ENCODE measurements at regions not wholly inside any gene's neighbourhood (a gene's known extent, or its start where the extent isn't known, plus 50 kb on each side); places are given as distances from the start of the nearest gene placed in this dataset.

DNA sequence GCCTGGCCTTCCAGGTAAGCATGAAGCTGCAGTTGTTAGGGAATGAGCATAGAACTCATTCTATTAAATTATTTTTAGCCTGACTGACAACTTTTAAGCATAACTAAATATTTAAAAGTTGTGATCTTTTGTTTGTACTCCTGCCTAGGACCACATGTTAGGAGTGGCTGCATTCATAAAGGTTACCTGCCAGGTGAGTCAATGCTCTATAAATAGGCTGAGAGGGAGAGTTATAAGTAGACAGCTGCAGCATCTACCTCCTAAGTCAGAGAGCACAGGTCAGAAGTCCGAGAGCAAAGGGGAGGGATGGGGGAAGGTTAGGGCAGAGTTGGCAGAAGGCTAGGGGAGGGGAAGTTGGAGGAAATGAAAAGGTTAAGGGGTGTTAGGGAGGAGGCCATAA is 292.4 kb upstream of the TLE4 start:
- no peak overlapping the region for H3K27ac ChIP-seq (ENCODE audit: low read depth in 1 of 2, low read length in 2 of 2)
- no peak for DNase-seq
- no peaks in the 10 kb centered on the region for H3K4me1 ChIP-seq (ENCODE audit: control insufficient read depth in 1 of 2, insufficient read depth in 2 of 2, low read length in 2 of 2)
- TF ChIP-seq, protein P1, sequence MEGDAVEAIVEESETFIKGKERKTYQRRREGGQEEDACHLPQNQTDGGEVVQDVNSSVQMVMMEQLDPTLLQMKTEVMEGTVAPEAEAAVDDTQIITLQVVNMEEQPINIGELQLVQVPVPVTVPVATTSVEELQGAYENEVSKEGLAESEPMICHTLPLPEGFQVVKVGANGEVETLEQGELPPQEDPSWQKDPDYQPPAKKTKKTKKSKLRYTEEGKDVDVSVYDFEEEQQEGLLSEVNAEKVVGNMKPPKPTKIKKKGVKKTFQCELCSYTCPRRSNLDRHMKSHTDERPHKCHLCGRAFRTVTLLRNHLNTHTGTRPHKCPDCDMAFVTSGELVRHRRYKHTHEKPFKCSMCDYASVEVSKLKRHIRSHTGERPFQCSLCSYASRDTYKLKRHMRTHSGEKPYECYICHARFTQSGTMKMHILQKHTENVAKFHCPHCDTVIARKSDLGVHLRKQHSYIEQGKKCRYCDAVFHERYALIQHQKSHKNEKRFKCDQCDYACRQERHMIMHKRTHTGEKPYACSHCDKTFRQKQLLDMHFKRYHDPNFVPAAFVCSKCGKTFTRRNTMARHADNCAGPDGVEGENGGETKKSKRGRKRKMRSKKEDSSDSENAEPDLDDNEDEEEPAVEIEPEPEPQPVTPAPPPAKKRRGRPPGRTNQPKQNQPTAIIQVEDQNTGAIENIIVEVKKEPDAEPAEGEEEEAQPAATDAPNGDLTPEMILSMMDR (IDR thresholded peaks at IDR 0.05), result no peak
- peaks cover 0 to 14% (median 7%) of the 10 kb centered on the region in 7 donors for H3K9me3 Mint-ChIP-seq
- H3K27me3 Mint-ChIP-seq (ENCODE audit: low read depth in 3 of 3), result no peaks in the 10 kb centered on the region
- no peaks in the 10 kb centered on the region for H3K27me3 ChIP-seq (ENCODE audit: control insufficient read depth in 2 of 2, insufficient read depth in 2 of 2, low read length in 2 of 2)
- no peak overlapping the region for H3K4me3 Mint-ChIP-seq
- no peaks in the 10 kb centered on the region for H3K36me3 ChIP-seq (replicated peaks in 1 of 2; ENCODE audit: control insufficient read depth in 1 of 2, insufficient read depth in 2 of 2, low read length in 2 of 2)
- no peaks in the 10 kb centered on the region for H4K20me1 ChIP-seq (ENCODE audit: insufficient read depth, low read length)
- peaks cover 3% of the 10 kb centered on the region for H3K4me1 Mint-ChIP-seq
- no peaks in the 10 kb centered on the region for H3K79me2 ChIP-seq (ENCODE audit: insufficient read depth, low read length)
- H3K9ac ChIP-seq (ENCODE audit: insufficient read depth, low read length, poor library complexity, severe bottlenecking), result no peak overlapping the region
- no CpG with 5 or more reads among the region's 1 CpG for WGBS (ENCODE audit: insufficient coverage)
- no peak overlapping the region for H3K27ac Mint-ChIP-seq
- no peak overlapping the region for H3K4me3 ChIP-seq (replicated peaks in 1 of 3; ENCODE audit: low read depth in 2 of 3, low read length in 3 of 3)
- H2AFZ ChIP-seq (ENCODE audit: insufficient read depth, low read depth, low read length, poor library complexity, severe bottlenecking), result no peak overlapping the region
- H3K36me3 Mint-ChIP-seq, result no peaks in the 10 kb centered on the region
- H3K9me3 ChIP-seq (replicated peaks in 1 of 2; ENCODE audit: control insufficient read depth in 1 of 2, insufficient read depth in 1 of 2, low read length in 2 of 2), result peaks cover 0 to 5% of the 10 kb centered on the region in 2 donors
- no peak overlapping the region for H3K4me2 ChIP-seq (replicated peaks; ENCODE audit: extremely low read depth, low read length, poor library complexity, severe bottlenecking)
- intact Hi-C loops (cut with micrococcal nuclease), result no loop called here

DNA sequence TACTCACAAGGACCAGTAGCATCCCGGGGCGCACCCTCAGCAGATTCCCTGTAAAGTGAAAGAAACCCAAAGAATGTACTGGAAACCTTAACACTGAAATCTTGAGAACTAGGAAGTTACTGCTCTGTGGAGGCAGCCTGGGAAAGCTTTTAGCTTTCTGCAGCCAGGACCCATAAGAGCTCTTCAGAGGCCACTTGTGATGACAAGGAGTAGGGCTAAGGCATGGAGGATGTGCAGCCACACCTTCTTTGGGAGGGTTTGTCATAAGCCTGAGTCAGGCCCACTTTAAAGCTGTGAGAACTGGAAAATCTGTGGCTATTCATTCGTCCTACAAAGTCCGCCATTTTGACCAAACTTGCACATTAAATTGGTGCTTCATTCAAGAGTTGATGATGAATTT is 291.1 kb upstream of the TLE4 start:
- no peaks in the 10 kb centered on the region for H3K27me3 Mint-ChIP-seq (ENCODE audit: low read depth in 3 of 3)
- Histone ChIP-seq H3K79me2 (ENCODE audit: insufficient read depth, low read length) (no peaks in the 10 kb centered on the region), H3K4me3 (replicated peaks in 1 of 3; ENCODE audit: low read depth in 2 of 3, low read length in 3 of 3) (no peak overlapping the region), H3K9me3 (replicated peaks in 1 of 2; ENCODE audit: control insufficient read depth in 1 of 2, insufficient read depth in 1 of 2, low read length in 2 of 2) (peaks cover 0 to 5% of the 10 kb centered on the region in 2 donors), H3K27ac (ENCODE audit: low read depth in 1 of 2, low read length in 2 of 2) (no peak overlapping the region), H3K4me1 (ENCODE audit: control insufficient read depth in 1 of 2, insufficient read depth in 2 of 2, low read length in 2 of 2) (no peaks in the 10 kb centered on the region), H4K20me1 (ENCODE audit: insufficient read depth, low read length) (no peaks in the 10 kb centered on the region), H3K9ac (ENCODE audit: insufficient read depth, low read length, poor library complexity, severe bottlenecking) (no peak overlapping the region), H2AFZ (ENCODE audit: insufficient read depth, low read depth, low read length, poor library complexity, severe bottlenecking) (no peak overlapping the region), H3K27me3 (ENCODE audit: control insufficient read depth in 2 of 2, insufficient read depth in 2 of 2, low read length in 2 of 2) (no peaks in the 10 kb centered on the region), H3K4me2 (replicated peaks; ENCODE audit: extremely low read depth, low read length, poor library complexity, severe bottlenecking) (no peak overlapping the region), H3K36me3 (replicated peaks in 1 of 2; ENCODE audit: control insufficient read depth in 1 of 2, insufficient read depth in 2 of 2, low read length in 2 of 2) (no peaks in the 10 kb centered on the region)
- H3K36me3 Mint-ChIP-seq, result no peaks in the 10 kb centered on the region
- H3K27ac Mint-ChIP-seq, result no peak overlapping the region
- 100% methylated on average over 4 of the region's 4 CpGs for WGBS (ENCODE audit: insufficient coverage)
- H3K4me1 Mint-ChIP-seq, result peaks cover 3% of the 10 kb centered on the region
- TF ChIP-seq, protein P1 (IDR thresholded peaks at IDR 0.05), result no peak
- intact Hi-C loops (cut with micrococcal nuclease), result no loop called here
- no peak overlapping the region for H3K4me3 Mint-ChIP-seq
- no peak for DNase-seq
- H3K9me3 Mint-ChIP-seq, result peaks cover 0 to 14% (median 7%) of the 10 kb centered on the region in 7 donors

Data from CD14-positive monocyte (primary cell).